K562 (cell line): ENCODE measurements at regions not wholly inside any gene's neighbourhood (a gene's known extent, or its start where the extent isn't known, plus 50 kb on each side); places are given as distances from the start of the nearest gene placed in this dataset.

Source experiments
- ATAC-seq: fragments of 200-7000 bp; cut with Tn5 transposase; 3 replicates; pipeline ENCODE4 v1.9.1; 2020; ENCODE audit warnings: moderate library complexity
- BruUV-seq: library from RNA; stranded (reverse); fragments of 400-500 nt; replicated peaks from 2 replicates; lab custom pipeline; 2021; lab: Mats Ljungman, UMichigan
- CTCF ChIA-PET: fragments of 300-600 bp; formaldehyde crosslinking; extraction: SDS; loops from one replicate; lab custom pipeline; 2021; ENCODE audit warnings: low intra/inter-chr PET ratio; lab: Yijun Ruan, JAX
- POLR2A ChIA-PET: fragments of 300-600, 350-650 bp; sonication (Branson Sonifier 250); formaldehyde crosslinking; extraction: SDS; loops from one replicate; lab custom pipeline; 2021; ENCODE audit warnings: antibody characterized with exemption, inconsistent platforms; lab: Yijun Ruan, JAX
- DNase-seq, 4 experiments: peaks; one replicate each; pipeline versions ENCODE4 v3.0.0 to v3.0.0-alpha.2; 2011 to 2018; ENCODE audit warnings: low spot score in 3 of 4, mixed read lengths in 3 of 4; ENCODE audit errors: extremely low read depth in 1 of 4
- FAIRE-seq: peaks from 2 replicates; lab custom pipeline; 2011; peaks lifted over from hg19 to GRCh38; lab: Jason Lieb, UNC
- H2AFZ ChIP-seq: 2 replicates; pipeline ENCODE4 v1.6.0; 2011; ENCODE audit warnings: low read depth, low read length, control low read depth, inconsistent platforms
- H3K27ac ChIP-seq: fragments of 200-600 bp; 3 replicates; pipeline ENCODE4 v1.8.0; 2011; ENCODE audit warnings: low read depth, mild to moderate bottlenecking, control low read depth, inconsistent platforms, low read length, moderate library complexity, mixed read lengths; ENCODE audit errors: extremely low read depth
- H3K27me3 ChIP-seq, 2 experiments: fragments of 300-600 bp in 1 of 2; 2 replicates in 1 of 2; 3 replicates in 1 of 2; pipeline versions ENCODE4 v1.6.0 to v1.8.0; 2011; ENCODE audit warnings: inconsistent platforms in 2 of 2, low read length in 2 of 2, mild to moderate bottlenecking in 1 of 2, mixed read lengths in 1 of 2, moderate library complexity in 1 of 2; ENCODE audit not compliant: control insufficient read depth in 2 of 2, insufficient read depth in 2 of 2
- H3K36me3 ChIP-seq: fragments of 300-600 bp; 3 replicates; pipeline ENCODE4 v1.8.0; 2011; ENCODE audit warnings: mild to moderate bottlenecking, low read length, inconsistent platforms; ENCODE audit not compliant: control insufficient read depth, insufficient read depth
- H3K4me1 ChIP-seq, 2 experiments: fragments of 200-600 bp in 1 of 2; replicated peaks in 1 of 2; 2 replicates in 1 of 2; 3 replicates in 1 of 2; pipeline versions ENCODE4 v1.5.1 to v1.8.0; 2011; ENCODE audit warnings: inconsistent platforms in 2 of 2, low read length in 2 of 2, mild to moderate bottlenecking in 1 of 2, mixed read lengths in 1 of 2, moderate library complexity in 1 of 2; ENCODE audit not compliant: control insufficient read depth in 2 of 2, insufficient read depth in 2 of 2
- H3K4me2 ChIP-seq: 2 replicates; pipeline ENCODE4 v1.6.1; 2011; ENCODE audit warnings: low read length, control low read depth, inconsistent platforms, mixed read lengths; ENCODE audit not compliant: insufficient read depth
- H3K4me3 ChIP-seq: fragments of 200-600 bp; sonication (generic), shearing (Covaris generic); 2 replicates; pipeline ENCODE4 v1.5.1; 2016; ENCODE audit warnings: control low read depth, inconsistent platforms
- H3K79me2 ChIP-seq: fragments of 200-600 bp; 3 replicates; pipeline ENCODE4 v1.8.0; 2011; ENCODE audit warnings: low read length, inconsistent platforms; ENCODE audit not compliant: control insufficient read depth, insufficient read depth
- H3K9ac ChIP-seq, 2 experiments: 2 replicates each; pipeline versions ENCODE4 v1.6.0 to v1.6.1; 2011; ENCODE audit warnings: low read depth in 2 of 2, low read length in 2 of 2, control low read depth in 1 of 2, inconsistent platforms in 1 of 2, mild to moderate bottlenecking in 1 of 2, mixed read lengths in 1 of 2; ENCODE audit not compliant: insufficient read depth in 1 of 2
- H3K9me1 ChIP-seq: one replicate; pipeline ENCODE4 v1.6.0; 2011; ENCODE audit warnings: inconsistent platforms, mild to moderate bottlenecking, low read length, moderate library complexity; ENCODE audit not compliant: control insufficient read depth, insufficient read depth
- H3K9me3 ChIP-seq: replicated peaks from 2 replicates; pipeline ENCODE4 v1.5.1; 2011; ENCODE audit warnings: low read depth, low read length, inconsistent platforms; ENCODE audit not compliant: control insufficient read depth, insufficient read depth
- H4K20me1 ChIP-seq: replicated peaks from 2 replicates; pipeline ENCODE4 v1.6.1; 2011; ENCODE audit warnings: low read length, inconsistent platforms, mixed read lengths; ENCODE audit not compliant: control insufficient read depth, insufficient read depth
- CBFA2T3 ChIP-seq: fragments of 450-650 bp; IDR thresholded peaks from 2 replicates; pipeline ENCODE4 v1.6.1; 2017
- PCBP2 ChIP-seq: fragments of 200-400 bp; formaldehyde crosslinking; IDR thresholded peaks from 2 replicates; pipeline ENCODE4 v1.6.1; 2018; ENCODE audit warnings: low read length, low read depth, mild to moderate bottlenecking, moderate library complexity; ENCODE audit not compliant: poor library complexity, severe bottlenecking
- PRMT5 ChIP-seq: sonication (generic); formaldehyde crosslinking; IDR thresholded peaks from 2 replicates; pipeline ENCODE4 v1.5.0; 2020; ENCODE audit warnings: missing genetic modification reagents
- SMAD4 ChIP-seq: fragments of 250-450 bp; sonication (Bioruptor Pico); conservative IDR thresholded peaks from 2 replicates; pipeline ENCODE4 v1.8.0; 2021; ENCODE audit warnings: inconsistent platforms, mild to moderate bottlenecking, moderate library complexity
- ZFX ChIP-seq: sonication (generic); formaldehyde crosslinking; IDR thresholded peaks from 2 replicates; pipeline ENCODE4 v1.8.0; 2022; ENCODE audit warnings: mild to moderate bottlenecking, missing genetic modification reagents, moderate library complexity
- ZNF444 ChIP-seq: fragments of 250-450 bp; sonication (Bioruptor Pico); IDR thresholded peaks from 2 replicates; pipeline ENCODE4 v1.4.0; 2020; ENCODE audit warnings: mild to moderate bottlenecking, moderate library complexity
- ZNF583 ChIP-seq: fragments of 250-450 bp; sonication (Bioruptor Pico); IDR thresholded peaks from 2 replicates; pipeline ENCODE4 v1.4.0; 2020
- ZNF644 ChIP-seq: fragments of 200-800 bp; sonication (Bioruptor generic); IDR thresholded peaks from 2 replicates; pipeline ENCODE4 v1.6.1; 2016; ENCODE audit warnings: low read depth, missing genetic modification characterization, missing compliant biosample characterization
- WGBS: fragments of 100-300 bp; shearing (Covaris generic); methylation state at CpG from one replicate; pipeline ENCODE4 v1.1.6; 2016; ENCODE audit warnings: low coverage, mixed read lengths; ENCODE audit not compliant: insufficient coverage; ENCODE audit errors: missing lambda C conversion rate; 5-methylcytosine and 5-hydroxymethylcytosine counted together
- in situ Hi-C: fragments of 300-500 bp; cut with MboI; formaldehyde crosslinking; loops from 4 replicates; pipeline ENCODE4 v1.15.0; 2018; ENCODE audit warnings: inconsistent platforms, mixed read lengths
- intact Hi-C: fragments of 100-400 bp; cut with micrococcal nuclease; formaldehyde crosslinking; loops from 2 replicates; pipeline ENCODE4 v1.14.2; 2022
- TF ChIP-seq, protein P1 (sequence below), 2 experiments: IDR thresholded peaks; 2 replicates each; pipeline ENCODE4 v1.6.1; 2012; ENCODE audit warnings: improper control_type of control experiment in 2 of 2, low read depth in 2 of 2, low read length in 2 of 2, borderline replicate concordance in 1 of 2
- TF ChIP-seq, protein P2 (sequence below): sonication (generic); formaldehyde crosslinking; IDR thresholded peaks from 2 replicates; pipeline ENCODE4 v1.8.1; 2023; ENCODE audit warnings: mild to moderate bottlenecking, missing genetic modification reagents
- TF ChIP-seq, protein P3 (sequence below), 3 experiments: fragments of 200-800 bp in 1 of 3; fragments of 250-450 bp in 1 of 3; fragments of 450-650 bp in 1 of 3; sonication (Bioruptor Pico) in 1 of 3; sonication (Bioruptor generic) in 1 of 3; formaldehyde crosslinking in 1 of 3; IDR thresholded peaks; 2 replicates each; pipeline versions ENCODE4 v1.6.1 to v1.8.0; 2016 to 2022; ENCODE audit warnings: mild to moderate bottlenecking in 2 of 3, missing genetic modification characterization in 2 of 3, missing compliant biosample characterization in 1 of 3, moderate library complexity in 1 of 3

DNA sequence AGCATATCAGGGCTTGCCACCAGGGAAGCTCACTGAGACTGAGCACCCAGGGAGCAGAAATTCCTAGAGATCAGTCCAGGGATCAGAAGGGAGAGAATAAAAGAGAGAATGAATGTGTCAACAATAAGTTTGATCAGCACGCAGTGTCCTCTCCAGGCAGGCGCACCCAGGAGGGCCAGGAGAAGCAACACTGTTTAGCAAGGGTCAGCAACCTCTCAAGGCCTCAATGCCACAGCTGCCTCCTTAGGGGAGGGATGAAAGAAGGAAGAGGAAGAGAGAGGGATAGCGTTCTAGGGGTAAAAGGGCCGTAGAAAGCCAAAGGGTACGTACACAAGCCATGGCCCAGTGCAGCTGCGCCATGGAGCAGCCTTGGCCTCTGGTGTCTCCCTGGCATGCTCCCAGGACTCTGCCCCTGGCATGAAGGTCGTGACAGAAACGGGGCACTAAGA is 399.8 kb downstream of the SHQ1 start:
- DNase-seq (no peak), FAIRE-seq (no peak), ATAC-seq (no peak)
- intact Hi-C loops: loop anchor here (5.0 to 10.0 kb wide), 5 partner anchors 39 to 366 kb away; no protein-coding TSS in a partner anchor
- Histone ChIP-seq H3K4me1 (peaks cover 27 to 42% of the 10 kb centered on the region in 2 experiments), H3K9ac (peak overlapping the region; percentile 57 to 85; a peak in 3 of 4 replicates), H3K9me3 (no peaks in the 10 kb centered on the region), H3K36me3 (peaks cover 13% of the 10 kb centered on the region), H4K20me1 (peaks cover 17% of the 10 kb centered on the region; the same call in 1 of the 2 replicates), H2AFZ (peak overlapping the region; percentile 80), H3K4me3 (no peak overlapping the region), H3K79me2 (peaks cover 38% of the 10 kb centered on the region), H3K4me2 (peak overlapping the region; percentile 53), H3K27me3 (no peaks in the 10 kb centered on the region), H3K27ac (peak overlapping the region; percentile 93), H3K9me1 (no peaks in the 10 kb centered on the region)
- ChIA-PET POLR2A (interaction anchor here (0.7 to 1.6 kb wide), 6 partner anchors 9 to 343 kb away, joined by 3 to 6 read pairs (median 3); no protein-coding TSS in a partner anchor), CTCF (interaction anchor here (0.6 kb wide), 1 partner anchor 590 kb away, joined by 3 read pairs; no protein-coding TSS in a partner anchor)
- BruUV-seq: no TSS peak
- in situ Hi-C loops: no loop called here
- WGBS: 5% methylated on average over 8 of the region's 8 CpGs
- TF ChIP-seq CBFA2T3 (0 out of 2 replicates have a peak, but pooled peaks have one; percentile 9), ZNF583 (CRISPR knock-in tag) (0 out of 2 replicates have a peak, but pooled peaks have one; percentile 16), ZFX (CRISPR knock-in tag) (peak; percentile 41; the same call in 1 of the 2 replicates), SMAD4 (0 out of 2 replicates have a peak, but pooled peaks have one; percentile 6), ZNF644 (tag) (peak; percentile 43), PRMT5 (CRISPR knock-in tag) (no peak), PCBP2 (no peak), ZNF444 (CRISPR knock-in tag) (no peak)
- TF ChIP-seq, protein P1, sequence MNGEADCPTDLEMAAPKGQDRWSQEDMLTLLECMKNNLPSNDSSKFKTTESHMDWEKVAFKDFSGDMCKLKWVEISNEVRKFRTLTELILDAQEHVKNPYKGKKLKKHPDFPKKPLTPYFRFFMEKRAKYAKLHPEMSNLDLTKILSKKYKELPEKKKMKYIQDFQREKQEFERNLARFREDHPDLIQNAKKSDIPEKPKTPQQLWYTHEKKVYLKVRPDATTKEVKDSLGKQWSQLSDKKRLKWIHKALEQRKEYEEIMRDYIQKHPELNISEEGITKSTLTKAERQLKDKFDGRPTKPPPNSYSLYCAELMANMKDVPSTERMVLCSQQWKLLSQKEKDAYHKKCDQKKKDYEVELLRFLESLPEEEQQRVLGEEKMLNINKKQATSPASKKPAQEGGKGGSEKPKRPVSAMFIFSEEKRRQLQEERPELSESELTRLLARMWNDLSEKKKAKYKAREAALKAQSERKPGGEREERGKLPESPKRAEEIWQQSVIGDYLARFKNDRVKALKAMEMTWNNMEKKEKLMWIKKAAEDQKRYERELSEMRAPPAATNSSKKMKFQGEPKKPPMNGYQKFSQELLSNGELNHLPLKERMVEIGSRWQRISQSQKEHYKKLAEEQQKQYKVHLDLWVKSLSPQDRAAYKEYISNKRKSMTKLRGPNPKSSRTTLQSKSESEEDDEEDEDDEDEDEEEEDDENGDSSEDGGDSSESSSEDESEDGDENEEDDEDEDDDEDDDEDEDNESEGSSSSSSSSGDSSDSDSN (IDR thresholded peaks at IDR 0.05; ENCODE audit: borderline replicate concordance in 1 of 2, low read depth in 2 of 2, low read length in 2 of 2): no peak
- TF ChIP-seq, protein P2, sequence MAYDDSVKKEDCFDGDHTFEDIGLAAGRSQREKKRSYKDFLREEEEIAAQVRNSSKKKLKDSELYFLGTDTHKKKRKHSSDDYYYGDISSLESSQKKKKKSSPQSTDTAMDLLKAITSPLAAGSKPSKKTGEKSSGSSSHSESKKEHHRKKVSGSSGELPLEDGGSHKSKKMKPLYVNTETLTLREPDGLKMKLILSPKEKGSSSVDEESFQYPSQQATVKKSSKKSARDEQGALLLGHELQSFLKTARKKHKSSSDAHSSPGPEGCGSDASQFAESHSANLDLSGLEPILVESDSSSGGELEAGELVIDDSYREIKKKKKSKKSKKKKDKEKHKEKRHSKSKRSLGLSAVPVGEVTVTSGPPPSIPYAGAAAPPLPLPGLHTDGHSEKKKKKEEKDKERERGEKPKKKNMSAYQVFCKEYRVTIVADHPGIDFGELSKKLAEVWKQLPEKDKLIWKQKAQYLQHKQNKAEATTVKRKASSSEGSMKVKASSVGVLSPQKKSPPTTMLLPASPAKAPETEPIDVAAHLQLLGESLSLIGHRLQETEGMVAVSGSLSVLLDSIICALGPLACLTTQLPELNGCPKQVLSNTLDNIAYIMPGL (CRISPR knock-in tag): no peak
- TF ChIP-seq, protein P3, sequence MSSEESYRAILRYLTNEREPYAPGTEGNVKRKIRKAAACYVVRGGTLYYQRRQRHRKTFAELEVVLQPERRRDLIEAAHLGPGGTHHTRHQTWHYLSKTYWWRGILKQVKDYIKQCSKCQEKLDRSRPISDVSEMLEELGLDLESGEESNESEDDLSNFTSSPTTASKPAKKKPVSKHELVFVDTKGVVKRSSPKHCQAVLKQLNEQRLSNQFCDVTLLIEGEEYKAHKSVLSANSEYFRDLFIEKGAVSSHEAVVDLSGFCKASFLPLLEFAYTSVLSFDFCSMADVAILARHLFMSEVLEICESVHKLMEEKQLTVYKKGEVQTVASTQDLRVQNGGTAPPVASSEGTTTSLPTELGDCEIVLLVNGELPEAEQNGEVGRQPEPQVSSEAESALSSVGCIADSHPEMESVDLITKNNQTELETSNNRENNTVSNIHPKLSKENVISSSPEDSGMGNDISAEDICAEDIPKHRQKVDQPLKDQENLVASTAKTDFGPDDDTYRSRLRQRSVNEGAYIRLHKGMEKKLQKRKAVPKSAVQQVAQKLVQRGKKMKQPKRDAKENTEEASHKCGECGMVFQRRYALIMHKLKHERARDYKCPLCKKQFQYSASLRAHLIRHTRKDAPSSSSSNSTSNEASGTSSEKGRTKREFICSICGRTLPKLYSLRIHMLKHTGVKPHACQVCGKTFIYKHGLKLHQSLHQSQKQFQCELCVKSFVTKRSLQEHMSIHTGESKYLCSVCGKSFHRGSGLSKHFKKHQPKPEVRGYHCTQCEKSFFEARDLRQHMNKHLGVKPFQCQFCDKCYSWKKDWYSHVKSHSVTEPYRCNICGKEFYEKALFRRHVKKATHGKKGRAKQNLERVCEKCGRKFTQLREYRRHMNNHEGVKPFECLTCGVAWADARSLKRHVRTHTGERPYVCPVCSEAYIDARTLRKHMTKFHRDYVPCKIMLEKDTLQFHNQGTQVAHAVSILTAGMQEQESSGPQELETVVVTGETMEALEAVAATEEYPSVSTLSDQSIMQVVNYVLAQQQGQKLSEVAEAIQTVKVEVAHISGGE (CRISPR knock-in tag; IDR thresholded peaks at IDR 0.05): peak in 1 of 3 experiments; percentile 62; a peak in 1 of 6 replicates
